Activated CD4-positive, alpha-beta T cell treated with anti-CD3 and anti-CD28 coated beads for 24 hours (primary cell): ENCODE measurements at regions not wholly inside any gene's neighbourhood (a gene's known extent, or its start where the extent isn't known, plus 50 kb on each side); places are given as distances from the start of the nearest gene placed in this dataset.

Source experiments
- DNase-seq, 2 donors: peaks; one replicate each; pipeline ENCODE4 v3.0.0-alpha.2; 2020; ENCODE audit warnings: low read depth in 2 of 2

- DNase-seq: no peak
These were observed 806.5 kb downstream of the TLR4 start for GRCh38 chr9:118510711-118511110.

- no peak for DNase-seq
These were observed 811.7 kb downstream of the TLR4 start for GRCh38 chr9:118515947-118516346.

- DNase-seq: no peak
These were observed 817.1 kb downstream of the TLR4 start for GRCh38 chr9:118521261-118521660.

GRCh38 chr9:118522093-118523028 is 818.2 kb downstream of the TLR4 start:
- DNase-seq: no peak

- no peak for DNase-seq
These were observed 823.1 kb downstream of the TLR4 start for GRCh38 chr9:118527261-118527660.

GRCh38 chr9:118529210-118529609 is 825.0 kb downstream of the TLR4 start:
- no peak for DNase-seq

- no peak for DNase-seq
These were observed 825.5 kb downstream of the TLR4 start for GRCh38 chr9:118529624-118530214.

- no peak for DNase-seq
These were observed 828.4 kb downstream of the TLR4 start for GRCh38 chr9:118532592-118532991.

- no peak for DNase-seq
These were observed 828.9 kb downstream of the TLR4 start for GRCh38 chr9:118533101-118533500.

- DNase-seq: no peak
These were observed 829.6 kb downstream of the TLR4 start for GRCh38 chr9:118533850-118534249.

- no peak for DNase-seq
These were observed 832.0 kb downstream of the TLR4 start for GRCh38 chr9:118536153-118536552.

- DNase-seq: no peak
These were observed 830.3 kb downstream of the BRINP1 start for GRCh38 chr9:118538959-118539358.

- no peak for DNase-seq
These were observed 815.8 kb downstream of the BRINP1 start for GRCh38 chr9:118553465-118553864.

- no peak for DNase-seq
These were observed 814.2 kb downstream of the BRINP1 start for GRCh38 chr9:118554987-118555386.

- no peak for DNase-seq
These were observed 811.2 kb downstream of the BRINP1 start for GRCh38 chr9:118558026-118558425.

- no peak for DNase-seq
These were observed 810.3 kb downstream of the BRINP1 start for GRCh38 chr9:118558891-118559290.

GRCh38 chr9:118561051-118561450 is 808.2 kb downstream of the BRINP1 start:
- DNase-seq: no peak

GRCh38 chr9:118563677-118564076 is 805.6 kb downstream of the BRINP1 start:
- no peak for DNase-seq

- DNase-seq: no peak
These were observed 801.4 kb downstream of the BRINP1 start for GRCh38 chr9:118567861-118568260.

GRCh38 chr9:118568704-118569103 is 800.5 kb downstream of the BRINP1 start:
- no peak for DNase-seq

GRCh38 chr9:118569148-118569547 is 800.1 kb downstream of the BRINP1 start:
- no peak for DNase-seq

- DNase-seq: no peak
These were observed 799.2 kb downstream of the BRINP1 start for GRCh38 chr9:118570066-118570465.
